ENCODE measurements at regions not wholly inside any gene's neighbourhood (a gene's known extent, or its start where the extent isn't known, plus 50 kb on each side); places are given as distances from the start of the nearest gene placed in this dataset.

GRCh38 chr10:21327289-21327993, 198.0 kb downstream of the SKIDA1 start:
- H3K4me1 ChIP-seq (ENCODE audit: control insufficient read depth, extremely low read depth, insufficient read depth, low read length) = peaks cover 9% of the 10 kb centered on the region
- DNase-seq (ENCODE audit: low read depth, low spot score) = no peak
- H3K9me1 ChIP-seq (ENCODE audit: control insufficient read depth, extremely low read depth, insufficient read depth, low read length) = no peaks in the 10 kb centered on the region
- no peaks in the 10 kb centered on the region for H3K36me3 ChIP-seq (ENCODE audit: control insufficient read depth in 2 of 2, extremely low read depth in 1 of 2, insufficient read depth in 2 of 2, low read length in 2 of 2)
- no peak overlapping the region for H3K9ac ChIP-seq (ENCODE audit: control insufficient read depth, extremely low read depth, insufficient read depth, low read length)
- H3K4me3 ChIP-seq (ENCODE audit: control insufficient read depth in 2 of 3, extremely low read depth in 1 of 3, insufficient read depth in 2 of 3, low read depth in 1 of 3, low read length in 3 of 3) = no peak overlapping the region
- H3K79me2 ChIP-seq (ENCODE audit: control insufficient read depth, insufficient read depth, low read length) = no peaks in the 10 kb centered on the region
- no peaks in the 10 kb centered on the region for H3K27me3 ChIP-seq (ENCODE audit: control insufficient read depth, extremely low read depth, insufficient read depth, low read length)
- FAIRE-seq = no peak
- no peak overlapping the region for H3K27ac ChIP-seq (ENCODE audit: control insufficient read depth, insufficient read depth, low read length)
- dilution Hi-C loops (cut with MboI; ENCODE audit: extremely low pct_ligation_motif_present, low sequenced_read_pairs) = no loop called here
- H3K4me2 ChIP-seq (ENCODE audit: control insufficient read depth, extremely low read depth, insufficient read depth, low read depth, low read length) = no peak overlapping the region
- no peak for TF ChIP-seq EZH2 (IDR thresholded peaks at IDR 0.05; ENCODE audit: low read length)
- TF ChIP-seq, protein P1, sequence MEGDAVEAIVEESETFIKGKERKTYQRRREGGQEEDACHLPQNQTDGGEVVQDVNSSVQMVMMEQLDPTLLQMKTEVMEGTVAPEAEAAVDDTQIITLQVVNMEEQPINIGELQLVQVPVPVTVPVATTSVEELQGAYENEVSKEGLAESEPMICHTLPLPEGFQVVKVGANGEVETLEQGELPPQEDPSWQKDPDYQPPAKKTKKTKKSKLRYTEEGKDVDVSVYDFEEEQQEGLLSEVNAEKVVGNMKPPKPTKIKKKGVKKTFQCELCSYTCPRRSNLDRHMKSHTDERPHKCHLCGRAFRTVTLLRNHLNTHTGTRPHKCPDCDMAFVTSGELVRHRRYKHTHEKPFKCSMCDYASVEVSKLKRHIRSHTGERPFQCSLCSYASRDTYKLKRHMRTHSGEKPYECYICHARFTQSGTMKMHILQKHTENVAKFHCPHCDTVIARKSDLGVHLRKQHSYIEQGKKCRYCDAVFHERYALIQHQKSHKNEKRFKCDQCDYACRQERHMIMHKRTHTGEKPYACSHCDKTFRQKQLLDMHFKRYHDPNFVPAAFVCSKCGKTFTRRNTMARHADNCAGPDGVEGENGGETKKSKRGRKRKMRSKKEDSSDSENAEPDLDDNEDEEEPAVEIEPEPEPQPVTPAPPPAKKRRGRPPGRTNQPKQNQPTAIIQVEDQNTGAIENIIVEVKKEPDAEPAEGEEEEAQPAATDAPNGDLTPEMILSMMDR (optimal IDR thresholded peaks at IDR 0.05 in 1 of 3, IDR thresholded peaks at IDR 0.05 in 1 of 3, conservative IDR thresholded peaks at IDR 0.05 in 1 of 3; ENCODE audit: extremely low read depth in 1 of 3, insufficient read depth in 2 of 3, low read length in 3 of 3) = no peak
- H2AFZ ChIP-seq (ENCODE audit: control insufficient read depth, low read length) = no peak overlapping the region
- no peaks in the 10 kb centered on the region for H4K20me1 ChIP-seq (ENCODE audit: control insufficient read depth, extremely low read depth, insufficient read depth, low read length)
- H3K9me3 ChIP-seq (ENCODE audit: control insufficient read depth, low read depth, low read length) = no peaks in the 10 kb centered on the region

GRCh38 chr10:21326594-21327288, 198.7 kb downstream of the SKIDA1 start:
- Histone ChIP-seq H3K9me1 (ENCODE audit: control insufficient read depth, extremely low read depth, insufficient read depth, low read length) (no peaks in the 10 kb centered on the region), H3K4me1 (ENCODE audit: control insufficient read depth, extremely low read depth, insufficient read depth, low read length) (peaks cover 9% of the 10 kb centered on the region), H3K36me3 (ENCODE audit: control insufficient read depth in 2 of 2, extremely low read depth in 1 of 2, insufficient read depth in 2 of 2, low read length in 2 of 2) (no peaks in the 10 kb centered on the region), H3K79me2 (ENCODE audit: control insufficient read depth, insufficient read depth, low read length) (no peaks in the 10 kb centered on the region), H3K27ac (ENCODE audit: control insufficient read depth, insufficient read depth, low read length) (no peak overlapping the region), H3K4me3 (ENCODE audit: control insufficient read depth in 2 of 3, extremely low read depth in 1 of 3, insufficient read depth in 2 of 3, low read depth in 1 of 3, low read length in 3 of 3) (no peak overlapping the region), H3K9me3 (ENCODE audit: control insufficient read depth, low read depth, low read length) (no peaks in the 10 kb centered on the region), H3K27me3 (ENCODE audit: control insufficient read depth, extremely low read depth, insufficient read depth, low read length) (no peaks in the 10 kb centered on the region), H3K9ac (ENCODE audit: control insufficient read depth, extremely low read depth, insufficient read depth, low read length) (no peak overlapping the region), H3K4me2 (ENCODE audit: control insufficient read depth, extremely low read depth, insufficient read depth, low read depth, low read length) (no peak overlapping the region), H4K20me1 (ENCODE audit: control insufficient read depth, extremely low read depth, insufficient read depth, low read length) (no peaks in the 10 kb centered on the region), H2AFZ (ENCODE audit: control insufficient read depth, low read length) (no peak overlapping the region)
- TF ChIP-seq, protein P1 (optimal IDR thresholded peaks at IDR 0.05 in 1 of 3, IDR thresholded peaks at IDR 0.05 in 1 of 3, conservative IDR thresholded peaks at IDR 0.05 in 1 of 3; ENCODE audit: extremely low read depth in 1 of 3, insufficient read depth in 2 of 3, low read length in 3 of 3) = no peak
- TF ChIP-seq EZH2 (IDR thresholded peaks at IDR 0.05; ENCODE audit: low read length) = no peak
- dilution Hi-C loops (cut with MboI; ENCODE audit: extremely low pct_ligation_motif_present, low sequenced_read_pairs) = no loop called here
- DNase-seq (ENCODE audit: low read depth, low spot score) = no peak
- no peak for FAIRE-seq

Data from keratinocyte (primary cell).